ENCODE measurements at regions not wholly inside any gene's neighbourhood (a gene's known extent, or its start where the extent isn't known, plus 50 kb on each side); places are given as distances from the start of the nearest gene placed in this dataset.
A peak's percentile ranks its signal among the peaks of the same experiment; 100 is the strongest.
"Not testable (repeated sequence)": the region's sequence is repeated elsewhere in the genome, so short reads cannot be mapped to it uniquely, and the experiment has no call there.

- not testable (repeated sequence) for H3K4me1 ChIP-seq; H3K9me3 ChIP-seq; H3K4me3 ChIP-seq; H3K27me3 ChIP-seq; H3K27ac ChIP-seq; DNase-seq (ENCODE audit: low spot score)
- H3K36me3 ChIP-seq = peaks cover 62% of the 10 kb centered on the region
These were observed 51.5 kb upstream of the MUC20 start for GRCh38 chr3:195669310-195669709.

- not testable (repeated sequence) for H3K4me1 ChIP-seq; H3K27me3 ChIP-seq; H3K27ac ChIP-seq; DNase-seq (ENCODE audit: low spot score); H3K9me3 ChIP-seq; H3K4me3 ChIP-seq
- H3K36me3 ChIP-seq = peaks cover 57% of the 10 kb centered on the region
These were observed 52.5 kb upstream of the MUC20 start for GRCh38 chr3:195668131-195668766.

- not testable (repeated sequence) for H3K9me3 ChIP-seq
- peaks cover 41% of the 10 kb centered on the region for H3K36me3 ChIP-seq
These were observed 55.5 kb upstream of the MUC20 start for GRCh38 chr3:195665311-195665710.

GRCh38 chr3:195664131-195664530, 56.6 kb upstream of the MUC20 start:
- H3K4me1 ChIP-seq; DNase-seq (ENCODE audit: low spot score); H3K27ac ChIP-seq; H3K4me3 ChIP-seq; H3K9me3 ChIP-seq; H3K27me3 ChIP-seq: not testable (repeated sequence)
- H3K36me3 ChIP-seq = peaks cover 34% of the 10 kb centered on the region

More at GRCh38 chr3:195665311-195665710, 55.5 kb upstream of the MUC20 start:
- H3K4me1 ChIP-seq; H3K4me3 ChIP-seq; DNase-seq (ENCODE audit: low spot score); H3K27me3 ChIP-seq; H3K27ac ChIP-seq: not testable (repeated sequence)

GRCh38 chr3:195659136-195659533, 61.6 kb upstream of the MUC20 start:
- H3K4me3 ChIP-seq = peak overlapping the region; percentile 30 to 65
- not testable (repeated sequence) for DNase-seq (ENCODE audit: low spot score); H3K36me3 ChIP-seq; H3K27ac ChIP-seq; H3K4me1 ChIP-seq; H3K9me3 ChIP-seq; H3K27me3 ChIP-seq

GRCh38 chr3:195658381-195659135, 62.2 kb upstream of the MUC20 start:
- not testable (repeated sequence) for DNase-seq (ENCODE audit: low spot score); H3K4me1 ChIP-seq; H3K9me3 ChIP-seq; H3K27me3 ChIP-seq; H3K36me3 ChIP-seq
- peak overlapping the region; percentile 79 to 83 for H3K27ac ChIP-seq
- peak overlapping the region; percentile 54 to 65 for H3K4me3 ChIP-seq

- H3K9me3 ChIP-seq, H3K36me3 ChIP-seq, H3K4me1 ChIP-seq, H3K27me3 ChIP-seq: not testable (repeated sequence)
- H3K27ac ChIP-seq = peak overlapping the region; percentile 79 to 83
- H3K4me3 ChIP-seq = peak overlapping the region; percentile 54 to 65
- DNase-seq (ENCODE audit: low spot score) = peak; percentile 79
These were observed 63.1 kb upstream of the MUC20 start for GRCh38 chr3:195657475-195658372.

GRCh38 chr3:195656091-195656490, 64.7 kb upstream of the MUC20 start:
- DNase-seq (ENCODE audit: low spot score); H3K4me3 ChIP-seq; H3K36me3 ChIP-seq; H3K4me1 ChIP-seq; H3K9me3 ChIP-seq; H3K27ac ChIP-seq; H3K27me3 ChIP-seq: not testable (repeated sequence)

- H3K4me1 ChIP-seq; DNase-seq (ENCODE audit: low spot score); H3K4me3 ChIP-seq; H3K36me3 ChIP-seq; H3K27me3 ChIP-seq; H3K27ac ChIP-seq; H3K9me3 ChIP-seq: not testable (repeated sequence)
These were observed 66.0 kb upstream of the MUC20 start for GRCh38 chr3:195654746-195655145.

- not testable (repeated sequence) for DNase-seq (ENCODE audit: low spot score); H3K27me3 ChIP-seq; H3K27ac ChIP-seq; H3K36me3 ChIP-seq; H3K9me3 ChIP-seq; H3K4me1 ChIP-seq; H3K4me3 ChIP-seq
These were observed 66.6 kb upstream of the MUC20 start for GRCh38 chr3:195654138-195654537.

GRCh38 chr3:195653641-195654040, 67.1 kb upstream of the MUC20 start:
- not testable (repeated sequence) for H3K9me3 ChIP-seq; H3K4me1 ChIP-seq; DNase-seq (ENCODE audit: low spot score); H3K27ac ChIP-seq; H3K36me3 ChIP-seq; H3K4me3 ChIP-seq; H3K27me3 ChIP-seq

- not testable (repeated sequence) for H3K4me3 ChIP-seq; DNase-seq (ENCODE audit: low spot score); H3K4me1 ChIP-seq; H3K27me3 ChIP-seq; H3K36me3 ChIP-seq; H3K27ac ChIP-seq; H3K9me3 ChIP-seq
These were observed 64.4 kb upstream of the APOD start for GRCh38 chr3:195647912-195648702.

- not testable (repeated sequence) for H3K4me1 ChIP-seq; DNase-seq (ENCODE audit: low spot score)
These were observed 62.1 kb upstream of the APOD start for GRCh38 chr3:195645872-195646271.

GRCh38 chr3:195643245-195643644, 59.5 kb upstream of the APOD start:
- not testable (repeated sequence) for DNase-seq (ENCODE audit: low spot score); H3K4me3 ChIP-seq; H3K27me3 ChIP-seq; H3K36me3 ChIP-seq; H3K4me1 ChIP-seq; H3K27ac ChIP-seq; H3K9me3 ChIP-seq

More at GRCh38 chr3:195645872-195646271, 62.1 kb upstream of the APOD start:
- H3K27ac ChIP-seq, H3K27me3 ChIP-seq, H3K36me3 ChIP-seq, H3K4me3 ChIP-seq, H3K9me3 ChIP-seq: not testable (repeated sequence)
